ENCODE measurements at regions not wholly inside any gene's neighbourhood (a gene's known extent, or its start where the extent isn't known, plus 50 kb on each side); places are given as distances from the start of the nearest gene placed in this dataset.

- H3K9me3 ChIP-seq (ENCODE audit: control insufficient read depth, low read length): no peaks in the 10 kb centered on the region
- no peak overlapping the region for H3K4me3 ChIP-seq (ENCODE audit: low read length)
- peaks cover 18% of the 10 kb centered on the region for H3K27me3 ChIP-seq (replicated peaks; ENCODE audit: control insufficient read depth, insufficient read depth, low read length)
- no peak for DNase-seq (ENCODE audit: low read depth)
- peaks cover 23% of the 10 kb centered on the region for H3K4me1 ChIP-seq (ENCODE audit: control insufficient read depth, insufficient read depth, low read length)
- H3K9ac ChIP-seq (ENCODE audit: low read length): no peak overlapping the region
- H3K36me3 ChIP-seq (ENCODE audit: control insufficient read depth, insufficient read depth, low read length, severe bottlenecking): no peaks in the 10 kb centered on the region
Observed at GRCh38 chr9:89890326-89890980, 285.6 kb downstream of the GADD45G start.

DNA sequence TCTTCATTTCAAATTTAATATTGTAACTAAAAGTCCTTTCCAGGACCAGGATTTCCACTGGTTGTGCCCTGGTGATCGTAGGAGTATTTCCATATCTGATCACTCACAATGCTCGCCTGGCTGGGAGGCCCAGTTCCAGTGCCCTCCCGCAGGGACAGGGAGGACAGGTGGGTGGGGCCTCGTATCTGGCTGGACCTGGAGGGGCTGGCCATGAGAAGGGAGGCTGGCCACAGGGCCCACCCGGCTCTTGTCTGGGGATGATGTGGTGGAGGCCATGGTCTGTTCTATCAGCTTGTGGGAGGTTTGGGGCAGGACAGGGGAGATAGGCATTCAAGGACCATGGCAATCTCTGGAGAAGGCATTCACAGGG lies 286.4 kb downstream of the GADD45G start:
- no peak overlapping the region for H3K9ac ChIP-seq (ENCODE audit: low read length)
- no peak overlapping the region for H3K4me3 ChIP-seq (ENCODE audit: low read length)
- H3K36me3 ChIP-seq (ENCODE audit: control insufficient read depth, insufficient read depth, low read length, severe bottlenecking): no peaks in the 10 kb centered on the region
- peaks cover 23% of the 10 kb centered on the region for H3K4me1 ChIP-seq (ENCODE audit: control insufficient read depth, insufficient read depth, low read length)
- DNase-seq (ENCODE audit: low read depth): no peak
- no peaks in the 10 kb centered on the region for H3K9me3 ChIP-seq (ENCODE audit: control insufficient read depth, low read length)
- H3K27me3 ChIP-seq (replicated peaks; ENCODE audit: control insufficient read depth, insufficient read depth, low read length): peaks cover 18% of the 10 kb centered on the region

GRCh38 chr9:89891591-89892304 lies 286.9 kb downstream of the GADD45G start:
- H3K4me1 ChIP-seq (ENCODE audit: control insufficient read depth, insufficient read depth, low read length): peaks cover 23% of the 10 kb centered on the region
- H3K36me3 ChIP-seq (ENCODE audit: control insufficient read depth, insufficient read depth, low read length, severe bottlenecking): no peaks in the 10 kb centered on the region
- DNase-seq (ENCODE audit: low read depth): peak; percentile 9
- H3K9me3 ChIP-seq (ENCODE audit: control insufficient read depth, low read length): no peaks in the 10 kb centered on the region
- no peak overlapping the region for H3K4me3 ChIP-seq (ENCODE audit: low read length)
- H3K27me3 ChIP-seq (replicated peaks; ENCODE audit: control insufficient read depth, insufficient read depth, low read length): peaks cover 18% of the 10 kb centered on the region
- H3K9ac ChIP-seq (ENCODE audit: low read length): no peak overlapping the region

GRCh38 chr9:89892920-89893319 lies 288.1 kb downstream of the GADD45G start:
- Histone ChIP-seq H3K4me1 (ENCODE audit: control insufficient read depth, insufficient read depth, low read length) (peaks cover 23% of the 10 kb centered on the region), H3K4me3 (ENCODE audit: low read length) (no peak overlapping the region), H3K9me3 (ENCODE audit: control insufficient read depth, low read length) (no peaks in the 10 kb centered on the region), H3K9ac (ENCODE audit: low read length) (no peak overlapping the region), H3K36me3 (ENCODE audit: control insufficient read depth, insufficient read depth, low read length, severe bottlenecking) (no peaks in the 10 kb centered on the region), H3K27me3 (replicated peaks; ENCODE audit: control insufficient read depth, insufficient read depth, low read length) (peaks cover 16% of the 10 kb centered on the region)
- DNase-seq (ENCODE audit: low read depth): no peak

GRCh38 chr9:89893886-89894285 lies 289.1 kb downstream of the GADD45G start:
- Histone ChIP-seq H3K9me3 (ENCODE audit: control insufficient read depth, low read length) (no peaks in the 10 kb centered on the region), H3K4me3 (ENCODE audit: low read length) (no peak overlapping the region), H3K4me1 (ENCODE audit: control insufficient read depth, insufficient read depth, low read length) (peaks cover 23% of the 10 kb centered on the region), H3K27me3 (replicated peaks; ENCODE audit: control insufficient read depth, insufficient read depth, low read length) (peaks cover 7% of the 10 kb centered on the region), H3K9ac (ENCODE audit: low read length) (no peak overlapping the region), H3K36me3 (ENCODE audit: control insufficient read depth, insufficient read depth, low read length, severe bottlenecking) (no peaks in the 10 kb centered on the region)
- no peak for DNase-seq (ENCODE audit: low read depth)

GRCh38 chr9:89896806-89897340 lies 292.1 kb downstream of the GADD45G start:
- no peak for DNase-seq (ENCODE audit: low read depth)
- Histone ChIP-seq H3K36me3 (ENCODE audit: control insufficient read depth, insufficient read depth, low read length, severe bottlenecking) (no peaks in the 10 kb centered on the region), H3K4me3 (ENCODE audit: low read length) (no peak overlapping the region), H3K4me1 (ENCODE audit: control insufficient read depth, insufficient read depth, low read length) (peaks cover 10% of the 10 kb centered on the region), H3K9ac (ENCODE audit: low read length) (no peak overlapping the region), H3K27me3 (replicated peaks; ENCODE audit: control insufficient read depth, insufficient read depth, low read length) (no peaks in the 10 kb centered on the region), H3K9me3 (ENCODE audit: control insufficient read depth, low read length) (peaks cover 3% of the 10 kb centered on the region)

DNA sequence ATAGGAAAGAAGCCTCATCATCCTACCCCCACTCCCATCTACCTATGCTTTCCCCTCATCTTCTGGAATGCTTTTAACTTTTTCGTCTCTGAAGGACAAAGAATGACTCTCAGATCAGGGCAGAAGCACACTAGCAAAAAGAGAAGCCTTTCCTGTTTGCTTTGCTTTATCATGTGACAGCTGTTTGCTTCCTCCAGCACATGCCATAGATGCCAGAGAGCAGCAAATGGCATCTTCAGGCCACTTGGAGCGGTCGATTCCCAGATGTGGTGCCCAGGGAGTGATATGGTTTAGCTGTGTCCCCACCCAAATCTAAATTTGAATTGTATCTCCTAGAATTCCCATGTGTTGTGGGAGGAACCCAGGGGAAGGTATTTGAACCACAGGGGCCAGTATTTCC lies 294.8 kb downstream of the GADD45G start:
- peaks cover 3% of the 10 kb centered on the region for H3K9me3 ChIP-seq (ENCODE audit: control insufficient read depth, low read length)
- DNase-seq (ENCODE audit: low read depth): no peak

GRCh38 chr9:89901920-89902319 lies 297.1 kb downstream of the GADD45G start:
- Histone ChIP-seq H3K9me3 (ENCODE audit: control insufficient read depth, low read length) (peaks cover 3% of the 10 kb centered on the region), H3K9ac (ENCODE audit: low read length) (no peak overlapping the region), H3K4me1 (ENCODE audit: control insufficient read depth, insufficient read depth, low read length) (peaks cover 3% of the 10 kb centered on the region), H3K27me3 (replicated peaks; ENCODE audit: control insufficient read depth, insufficient read depth, low read length) (peaks cover 4% of the 10 kb centered on the region), H3K4me3 (ENCODE audit: low read length) (no peak overlapping the region), H3K36me3 (ENCODE audit: control insufficient read depth, insufficient read depth, low read length, severe bottlenecking) (no peaks in the 10 kb centered on the region)
- no peak for DNase-seq (ENCODE audit: low read depth)

More for the DNA sequence above, 294.8 kb downstream of the GADD45G start:
- H3K9ac ChIP-seq (ENCODE audit: low read length): no peak overlapping the region
- H3K4me1 ChIP-seq (ENCODE audit: control insufficient read depth, insufficient read depth, low read length): peaks cover 3% of the 10 kb centered on the region
- no peaks in the 10 kb centered on the region for H3K36me3 ChIP-seq (ENCODE audit: control insufficient read depth, insufficient read depth, low read length, severe bottlenecking)
- no peak overlapping the region for H3K4me3 ChIP-seq (ENCODE audit: low read length)
- H3K27me3 ChIP-seq (replicated peaks; ENCODE audit: control insufficient read depth, insufficient read depth, low read length): no peaks in the 10 kb centered on the region

DNA sequence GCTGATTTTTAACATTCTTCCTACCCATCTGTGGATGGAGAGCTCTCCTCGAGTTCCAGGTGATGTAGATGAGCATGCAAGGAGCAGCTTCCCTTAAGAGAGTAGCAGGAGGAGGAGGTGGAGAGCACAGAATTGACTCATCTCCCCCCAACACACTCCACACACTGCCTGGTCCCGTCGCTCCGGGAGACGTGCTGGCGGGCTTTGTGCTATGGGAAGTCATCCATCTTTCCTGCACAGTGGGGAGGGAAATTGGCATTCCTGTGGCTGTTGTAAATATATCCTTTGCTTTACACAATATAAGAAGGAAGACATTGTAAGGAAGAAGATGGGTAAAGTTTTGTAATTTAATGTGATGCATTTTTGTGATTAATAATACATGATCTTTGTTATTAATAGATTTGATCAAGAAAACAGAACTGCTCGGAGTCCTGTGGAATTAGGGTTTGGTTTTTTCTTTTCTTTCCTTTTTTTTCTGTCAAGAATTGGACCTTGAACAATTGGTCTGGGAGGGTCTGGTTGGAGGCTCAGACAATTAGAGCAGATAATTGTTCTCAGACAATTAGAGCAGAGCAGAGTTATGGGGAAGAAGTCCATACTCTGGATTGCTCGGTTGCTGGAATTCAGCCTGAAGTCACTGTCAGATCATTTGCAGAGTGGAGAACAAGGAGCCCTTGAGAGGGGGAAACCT lies 297.8 kb downstream of the GADD45G start:
- H3K9ac ChIP-seq (ENCODE audit: low read length): no peak overlapping the region
- DNase-seq (ENCODE audit: low read depth): no peak

DNA sequence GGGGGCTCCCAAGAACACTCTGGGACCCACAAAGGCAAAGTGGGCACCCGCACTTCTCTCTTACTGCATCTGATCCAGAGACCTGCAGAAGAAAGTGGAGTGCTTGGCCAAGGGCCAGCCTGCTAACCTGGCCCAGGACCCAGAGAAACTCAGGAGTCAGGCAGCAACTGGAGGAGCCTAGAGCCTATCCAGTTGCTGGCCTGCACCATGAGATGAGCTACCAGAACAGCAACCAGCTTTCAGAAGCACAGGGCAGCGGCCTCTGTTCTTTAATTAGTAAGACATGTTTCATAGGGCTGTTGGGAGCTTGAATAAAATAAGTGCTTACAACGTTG lies 298.3 kb downstream of the GADD45G start:
- peaks cover 3% of the 10 kb centered on the region for H3K9me3 ChIP-seq (ENCODE audit: control insufficient read depth, low read length)
- DNase-seq (ENCODE audit: low read depth): no peak

More for the DNA sequence above, 297.8 kb downstream of the GADD45G start:
- Histone ChIP-seq H3K4me3 (ENCODE audit: low read length) (no peak overlapping the region), H3K27me3 (replicated peaks; ENCODE audit: control insufficient read depth, insufficient read depth, low read length) (peaks cover 4% of the 10 kb centered on the region), H3K4me1 (ENCODE audit: control insufficient read depth, insufficient read depth, low read length) (peaks cover 3% of the 10 kb centered on the region), H3K36me3 (ENCODE audit: control insufficient read depth, insufficient read depth, low read length, severe bottlenecking) (no peaks in the 10 kb centered on the region), H3K9me3 (ENCODE audit: control insufficient read depth, low read length) (peaks cover 3% of the 10 kb centered on the region)

DNA sequence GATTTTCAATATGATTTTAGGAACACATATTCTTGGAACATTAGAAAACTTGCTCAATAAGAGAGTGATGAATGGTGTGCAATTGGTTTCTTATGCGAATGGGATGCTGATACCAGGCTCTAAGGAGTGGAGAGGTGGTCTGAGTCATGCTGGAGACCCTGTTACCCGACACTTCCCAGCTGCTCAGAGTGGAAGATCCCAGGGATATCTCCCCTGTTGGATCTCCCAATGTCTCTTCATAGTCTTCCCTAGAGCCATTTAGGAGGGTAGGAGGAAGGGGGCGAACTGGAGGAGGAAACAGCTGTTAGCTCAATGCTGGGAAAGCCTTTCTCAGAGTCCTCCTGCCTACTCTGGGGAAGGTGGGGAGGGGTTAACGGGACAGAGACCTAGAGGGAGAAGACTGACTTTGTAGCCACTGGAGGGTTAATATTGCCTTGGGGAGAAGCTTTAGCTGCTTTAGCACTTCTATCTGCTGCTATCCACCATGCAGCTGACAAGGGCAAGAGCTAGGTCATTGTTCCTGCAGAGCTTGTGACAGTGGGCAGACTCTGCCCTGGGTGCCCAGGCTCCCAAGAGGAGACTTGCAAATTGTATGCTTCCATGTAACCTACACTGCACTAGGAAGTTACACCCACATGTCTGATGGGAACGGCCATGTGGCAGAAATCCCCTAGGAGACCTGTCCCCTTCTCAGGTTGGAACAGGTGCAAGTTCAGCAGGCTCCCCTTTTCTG lies 301.0 kb downstream of the GADD45G start:
- no peak overlapping the region for H3K4me3 ChIP-seq (ENCODE audit: low read length)
- no peaks in the 10 kb centered on the region for H3K36me3 ChIP-seq (ENCODE audit: control insufficient read depth, insufficient read depth, low read length, severe bottlenecking)
- H3K27me3 ChIP-seq (replicated peaks; ENCODE audit: control insufficient read depth, insufficient read depth, low read length): peaks cover 4% of the 10 kb centered on the region
- no peak overlapping the region for H3K9ac ChIP-seq (ENCODE audit: low read length)
- peaks cover 3% of the 10 kb centered on the region for H3K4me1 ChIP-seq (ENCODE audit: control insufficient read depth, insufficient read depth, low read length)
- H3K9me3 ChIP-seq (ENCODE audit: control insufficient read depth, low read length): no peaks in the 10 kb centered on the region
- DNase-seq (ENCODE audit: low read depth): no peak

More for the DNA sequence above, 298.3 kb downstream of the GADD45G start:
- no peak overlapping the region for H3K9ac ChIP-seq (ENCODE audit: low read length)
- H3K36me3 ChIP-seq (ENCODE audit: control insufficient read depth, insufficient read depth, low read length, severe bottlenecking): no peaks in the 10 kb centered on the region
- H3K27me3 ChIP-seq (replicated peaks; ENCODE audit: control insufficient read depth, insufficient read depth, low read length): peaks cover 4% of the 10 kb centered on the region
- H3K4me3 ChIP-seq (ENCODE audit: low read length): no peak overlapping the region
- peaks cover 3% of the 10 kb centered on the region for H3K4me1 ChIP-seq (ENCODE audit: control insufficient read depth, insufficient read depth, low read length)
